ENCODE measurements at regions not wholly inside any gene's neighbourhood (a gene's known extent, or its start where the extent isn't known, plus 50 kb on each side); places are given as distances from the start of the nearest gene placed in this dataset.

GRCh38 chr1:86209346-86209745 lies 52.8 kb upstream of the COL24A1 start:
- TF ChIP-seq CTCF (IDR thresholded peaks at IDR 0.05): no peak
- no peaks in the 10 kb centered on the region for H3K9me3 ChIP-seq (ENCODE audit: control insufficient read depth, low read length)
- H3K27me3 ChIP-seq (ENCODE audit: control insufficient read depth, insufficient read depth, low read length): no peaks in the 10 kb centered on the region
- no peaks in the 10 kb centered on the region for H3K79me2 ChIP-seq
- no peak overlapping the region for H3K4me2 ChIP-seq (ENCODE audit: low read length)
- no peak overlapping the region for H2AFZ ChIP-seq
- H3K9ac ChIP-seq: no peak overlapping the region
- H3K27ac ChIP-seq: no peak overlapping the region
- H3K36me3 ChIP-seq (ENCODE audit: control insufficient read depth, insufficient read depth, low read length): no peaks in the 10 kb centered on the region
- no peaks in the 10 kb centered on the region for H3K4me1 ChIP-seq
- no peak overlapping the region for H3K4me3 ChIP-seq (ENCODE audit: low read depth, low read length)

- Histone ChIP-seq H3K27me3 (ENCODE audit: control insufficient read depth, insufficient read depth, low read length) (no peaks in the 10 kb centered on the region), H3K9me3 (ENCODE audit: control insufficient read depth, low read length) (no peaks in the 10 kb centered on the region), H3K4me2 (ENCODE audit: low read length) (no peak overlapping the region), H3K27ac (no peak overlapping the region), H2AFZ (no peak overlapping the region), H3K9ac (no peak overlapping the region), H3K79me2 (no peaks in the 10 kb centered on the region), H3K4me3 (ENCODE audit: low read depth, low read length) (no peak overlapping the region), H3K4me1 (no peaks in the 10 kb centered on the region), H3K36me3 (ENCODE audit: control insufficient read depth, insufficient read depth, low read length) (no peaks in the 10 kb centered on the region)
- no peak for TF ChIP-seq CTCF (IDR thresholded peaks at IDR 0.05)
Observed at GRCh38 chr1:86207323-86207722, 50.8 kb upstream of the COL24A1 start.
